HG03520 (cell line): ENCODE measurements at regions not wholly inside any gene's neighbourhood (a gene's known extent, or its start where the extent isn't known, plus 50 kb on each side); places are given as distances from the start of the nearest gene placed in this dataset.
A peak's percentile ranks its signal among the peaks of the same experiment; 100 is the strongest.
"Not testable (repeated sequence)": the region's sequence is repeated elsewhere in the genome, so short reads cannot be mapped to it uniquely, and the experiment has no call there.

Experiments
- ATAC-seq: cut with Tn5 transposase; IDR thresholded peaks from one replicate; pipeline ENCODE4 v1.9.1; 2021; ENCODE audit warnings: mild to moderate bottlenecking, moderate library complexity; ENCODE audit not compliant: unreplicated experiment

DNA sequence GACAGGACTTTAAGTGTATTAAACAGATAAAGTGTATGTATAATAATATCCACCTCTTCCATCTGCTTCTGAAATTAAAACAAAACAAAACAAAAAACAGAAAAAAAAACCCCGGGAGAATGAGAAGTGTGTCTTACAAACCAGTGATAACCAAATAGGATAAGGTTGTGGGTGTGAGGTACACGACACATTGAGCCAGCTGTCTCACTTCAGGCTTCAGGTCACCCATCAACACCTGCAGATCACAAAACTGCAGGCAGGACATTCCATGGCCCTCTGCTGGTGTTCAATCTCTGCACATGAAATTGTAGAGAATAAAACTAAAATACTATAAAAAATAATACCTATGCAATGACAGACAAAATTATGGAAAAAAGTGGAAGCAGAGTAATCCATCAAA lies 339.9 kb downstream of the SFMBT2 start:
- no peak for ATAC-seq

DNA sequence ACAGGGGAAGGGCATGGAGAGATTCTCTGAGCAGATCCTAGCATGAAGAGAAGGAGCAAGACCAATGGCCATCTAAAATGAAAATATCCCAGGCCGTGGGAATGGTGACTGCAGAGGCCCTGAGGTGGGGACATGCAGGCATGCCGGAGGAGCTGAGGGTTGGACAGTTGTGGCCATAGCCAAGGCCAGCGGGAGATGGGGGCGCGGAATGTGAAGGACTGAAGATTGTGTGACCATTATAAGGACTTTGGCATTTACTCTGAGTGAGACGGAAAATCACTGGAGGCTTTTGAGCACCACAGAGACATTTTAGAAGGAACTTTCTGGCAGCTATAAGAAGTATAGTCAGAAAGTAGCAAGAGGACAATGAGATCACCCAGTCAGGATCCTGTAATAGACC lies 341.1 kb downstream of the SFMBT2 start:
- ATAC-seq, result no peak

DNA sequence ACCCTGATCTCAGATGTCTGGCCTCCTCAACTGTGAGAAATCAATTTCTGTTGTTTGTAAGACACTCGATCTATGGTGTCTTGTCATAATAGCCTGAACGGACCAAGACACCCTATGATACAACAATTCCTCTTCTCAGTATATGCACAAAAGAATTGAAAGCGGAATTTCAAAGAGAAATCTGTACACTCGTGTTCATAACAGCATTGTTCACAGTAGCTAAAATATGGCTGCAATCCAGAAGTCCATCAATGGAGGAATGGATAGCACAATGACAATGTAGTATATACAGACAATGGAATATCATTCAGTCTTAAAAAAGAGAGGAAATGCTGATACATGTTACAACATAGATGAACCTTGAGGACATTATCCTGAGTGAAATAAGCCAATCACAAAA lies 354.6 kb downstream of the SFMBT2 start:
- no peak for ATAC-seq

DNA sequence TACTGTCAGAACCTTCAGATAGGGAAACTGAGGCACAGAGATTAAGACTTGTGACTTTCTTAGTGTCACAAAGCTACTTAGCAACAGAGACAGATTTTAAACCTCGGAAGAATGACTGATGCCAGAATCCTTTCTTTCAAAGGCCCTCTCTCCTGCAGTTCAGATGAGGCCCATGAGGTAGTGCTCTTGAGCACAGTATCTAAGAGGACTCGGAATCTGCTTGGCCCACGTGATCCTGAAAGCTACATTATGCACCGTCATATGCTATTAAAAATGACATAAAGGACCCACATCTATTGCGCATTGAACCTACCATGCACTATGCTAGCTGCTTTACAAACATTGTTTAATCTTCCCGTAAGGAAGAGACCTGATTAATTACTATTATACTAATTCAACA lies 355.9 kb downstream of the SFMBT2 start:
- no peak for ATAC-seq

DNA sequence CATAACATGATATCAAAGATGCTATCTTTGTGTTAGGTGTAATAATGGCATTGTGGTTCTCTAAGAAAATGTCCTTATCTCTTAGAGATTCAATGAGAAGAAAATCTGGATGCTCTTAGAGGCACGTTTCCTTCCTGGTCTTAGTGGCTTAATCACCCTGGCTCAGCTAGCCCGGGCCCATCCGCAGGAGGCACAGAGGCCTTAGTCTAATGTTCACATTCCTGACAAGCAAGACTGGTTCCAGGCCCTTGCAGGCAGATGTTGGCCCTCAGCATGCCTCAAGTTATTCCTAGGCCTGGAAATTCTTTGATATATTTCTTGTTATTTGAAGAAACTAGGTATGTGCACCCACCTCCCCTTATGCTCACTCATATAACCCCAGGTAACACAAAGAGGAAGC lies 357.6 kb downstream of the SFMBT2 start:
- no peak for ATAC-seq

DNA sequence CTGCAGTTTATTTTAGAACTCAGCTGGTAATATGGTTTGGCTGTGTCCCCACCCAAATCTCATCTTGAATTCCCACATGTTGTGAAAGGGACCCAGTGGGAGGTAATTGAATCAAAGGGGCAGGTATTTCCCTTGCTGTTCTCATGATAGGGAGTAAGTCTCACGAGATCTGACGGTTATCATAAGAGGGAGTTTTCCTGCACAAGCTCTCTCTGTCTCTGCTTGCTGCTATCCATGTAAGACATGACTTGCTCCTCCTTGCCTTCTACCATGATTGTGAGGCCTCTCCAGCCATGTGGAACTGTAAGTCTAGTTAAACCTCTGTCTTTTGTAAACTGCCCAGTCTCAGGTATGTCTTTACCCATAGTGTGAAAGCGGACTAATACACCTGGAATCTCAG lies 360.8 kb downstream of the SFMBT2 start:
- not testable (repeated sequence) for ATAC-seq

DNA sequence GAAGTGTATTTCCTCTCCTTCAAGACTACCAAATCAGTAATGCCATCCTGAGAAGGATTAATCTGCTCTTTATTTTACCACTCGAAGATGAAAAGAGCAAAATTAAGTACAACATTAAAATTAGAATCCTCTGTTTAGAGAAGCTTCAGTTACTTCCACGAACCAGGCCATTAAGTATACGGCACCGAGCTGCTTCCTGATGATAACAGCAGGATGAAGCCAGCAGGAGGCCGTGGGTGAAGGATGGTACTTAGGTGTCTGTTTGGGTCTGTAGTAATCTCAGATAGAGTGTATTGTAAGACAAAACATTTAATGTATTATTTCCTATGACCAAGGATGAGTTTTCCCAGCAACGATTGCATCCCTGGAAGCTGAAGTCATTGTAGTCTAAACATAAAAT lies 362.8 kb downstream of the SFMBT2 start:
- no peak for ATAC-seq

DNA sequence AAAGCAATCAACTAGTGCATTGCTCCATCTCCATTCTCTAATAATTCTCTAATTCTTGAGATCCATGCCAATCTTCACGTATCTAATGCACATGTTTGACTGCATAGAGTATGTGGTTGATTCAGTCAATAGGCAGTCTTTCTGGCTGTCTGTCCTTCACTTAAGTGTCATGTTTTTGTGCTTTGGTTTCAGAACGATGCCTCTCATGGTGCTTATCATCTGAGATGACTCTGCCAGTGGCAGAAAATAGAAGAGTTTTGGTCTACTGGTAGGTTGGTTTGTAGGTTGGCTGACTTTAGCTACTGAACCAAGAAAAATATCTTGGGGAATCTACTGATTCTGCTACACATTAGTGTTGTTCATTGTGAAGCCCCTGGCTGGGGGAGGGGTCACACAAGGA lies 364.2 kb downstream of the SFMBT2 start:
- peak; percentile 85 for ATAC-seq

DNA sequence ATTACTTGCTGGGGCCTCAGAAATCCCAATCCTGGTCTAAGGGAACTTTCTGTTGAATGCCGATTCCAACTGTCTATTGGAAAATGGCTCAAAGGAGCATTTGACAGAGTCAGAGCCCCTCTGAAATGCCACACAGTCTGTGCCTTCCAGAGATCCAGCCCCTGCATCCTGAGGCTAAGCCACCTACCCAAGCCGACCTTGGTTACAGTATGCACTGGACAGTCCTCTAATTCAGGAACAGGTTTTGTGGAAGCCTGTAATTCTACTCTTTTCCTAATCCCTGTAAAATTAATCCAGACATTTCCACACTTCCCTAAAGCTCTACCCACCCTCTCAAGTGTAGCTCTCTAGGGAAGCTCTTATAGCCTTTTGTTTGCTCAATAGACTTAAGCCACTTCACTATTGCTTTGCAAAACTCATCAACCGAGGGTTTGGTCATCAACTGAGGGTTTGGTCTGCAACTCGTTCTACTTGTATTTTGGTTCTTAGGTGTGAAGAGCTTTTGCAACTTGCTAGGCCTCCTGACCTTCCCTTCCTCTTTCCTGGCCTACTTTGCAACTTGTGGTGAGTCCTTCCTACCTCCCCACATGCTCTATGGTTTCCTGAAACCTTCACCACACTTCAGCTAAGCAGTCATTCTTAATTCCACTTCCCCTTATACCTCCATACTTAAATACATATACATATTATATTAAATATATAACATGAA lies 364.8 kb downstream of the SFMBT2 start:
- ATAC-seq, result peak; percentile 66

DNA sequence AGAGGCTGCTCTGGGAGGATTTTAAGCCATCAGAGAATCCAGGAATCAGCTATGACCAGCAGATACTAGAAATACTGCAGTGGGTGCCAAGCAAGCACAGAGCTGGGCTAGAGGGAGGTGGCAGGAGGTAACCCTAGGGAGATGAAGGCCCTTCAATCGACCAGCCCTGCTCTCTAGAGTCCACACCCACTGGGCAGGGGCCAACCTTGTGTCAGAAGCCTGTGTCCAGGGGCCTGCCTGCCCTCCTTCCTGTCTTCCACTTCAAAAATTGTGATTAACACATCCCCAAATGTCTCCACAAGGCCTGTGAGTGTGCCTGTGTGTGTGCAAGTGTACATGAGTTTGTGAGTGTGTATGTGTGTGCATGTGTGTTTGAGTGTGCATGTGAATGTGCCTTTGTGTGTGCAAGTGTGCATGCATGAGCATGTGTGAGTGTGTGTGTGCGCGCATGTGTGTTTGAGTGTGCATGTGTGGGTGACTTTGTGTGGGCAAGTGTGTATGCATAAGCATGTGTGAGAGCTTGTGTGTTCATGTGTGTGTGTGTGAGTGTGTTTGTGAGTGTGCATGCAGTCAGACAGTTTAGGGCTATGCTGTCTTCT lies 367.7 kb downstream of the SFMBT2 start:
- no peak for ATAC-seq

DNA sequence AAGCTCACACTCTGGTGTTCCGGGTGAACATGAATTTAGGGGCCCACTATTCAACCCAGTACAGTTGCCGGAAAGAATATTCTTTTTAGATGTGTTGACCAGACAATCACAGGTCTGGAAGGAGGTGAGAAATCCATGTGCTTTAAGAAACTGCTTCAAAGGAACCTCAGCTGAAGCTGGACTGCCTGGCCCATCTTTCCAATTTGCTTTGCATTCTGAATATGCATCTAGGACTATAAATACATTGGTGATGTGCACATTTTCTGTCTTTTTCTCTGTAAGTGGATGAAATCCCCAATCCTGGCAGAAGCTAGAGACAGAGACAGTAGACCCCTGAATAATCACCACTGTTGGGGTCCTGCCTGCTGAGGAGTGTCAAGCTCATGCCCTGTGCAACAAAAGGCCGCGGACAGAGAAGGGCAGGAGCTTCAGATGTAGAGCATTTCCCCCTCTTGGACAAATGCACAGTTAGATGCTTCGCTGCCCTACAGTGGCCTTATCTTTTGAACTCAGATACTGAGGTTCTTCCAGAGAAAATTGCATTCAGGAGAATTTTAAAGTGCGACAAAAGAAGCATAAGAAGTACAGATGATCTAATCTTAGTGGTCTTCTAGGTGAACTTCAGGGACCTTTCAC lies 368.3 kb downstream of the SFMBT2 start:
- ATAC-seq, result no peak

DNA sequence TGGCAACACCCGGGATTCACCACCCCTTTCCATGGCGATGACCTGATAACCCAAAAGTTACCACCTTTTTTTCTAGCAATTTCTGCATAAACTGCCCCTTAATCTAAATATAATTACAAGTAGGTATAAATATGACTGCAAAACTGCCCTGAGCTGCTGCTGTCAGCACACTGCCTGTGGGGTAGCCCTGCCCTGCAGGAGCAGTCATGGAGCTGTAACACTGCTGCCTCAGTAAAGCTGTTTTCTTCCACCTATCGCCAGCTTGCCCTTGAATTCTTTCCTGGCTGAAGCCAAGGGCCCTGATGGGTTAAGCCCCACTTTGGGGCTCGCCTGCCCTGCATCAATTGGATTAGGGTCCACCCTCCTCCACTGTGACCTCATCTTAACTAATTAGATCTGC lies 368.8 kb downstream of the SFMBT2 start:
- no peak for ATAC-seq

DNA sequence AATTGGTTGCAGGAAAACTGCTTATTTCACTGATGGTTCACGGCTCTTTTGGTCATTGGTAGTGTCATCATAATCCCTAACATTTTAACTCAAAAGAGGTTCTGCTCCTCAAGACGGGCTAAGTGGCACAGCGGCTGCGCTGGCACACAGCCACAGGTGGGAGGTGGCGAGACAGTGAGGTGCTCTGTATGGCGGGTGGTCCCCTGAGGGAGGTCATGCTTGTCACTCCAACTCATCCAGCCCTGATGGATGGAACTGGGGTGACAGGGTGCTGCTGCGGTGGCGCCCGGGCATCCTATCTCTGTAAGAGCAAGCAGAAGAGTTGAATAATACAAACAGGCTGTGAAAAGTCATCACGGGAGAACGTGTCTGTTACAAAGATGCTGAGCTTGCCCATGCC lies 370.2 kb downstream of the SFMBT2 start:
- ATAC-seq, result no peak

DNA sequence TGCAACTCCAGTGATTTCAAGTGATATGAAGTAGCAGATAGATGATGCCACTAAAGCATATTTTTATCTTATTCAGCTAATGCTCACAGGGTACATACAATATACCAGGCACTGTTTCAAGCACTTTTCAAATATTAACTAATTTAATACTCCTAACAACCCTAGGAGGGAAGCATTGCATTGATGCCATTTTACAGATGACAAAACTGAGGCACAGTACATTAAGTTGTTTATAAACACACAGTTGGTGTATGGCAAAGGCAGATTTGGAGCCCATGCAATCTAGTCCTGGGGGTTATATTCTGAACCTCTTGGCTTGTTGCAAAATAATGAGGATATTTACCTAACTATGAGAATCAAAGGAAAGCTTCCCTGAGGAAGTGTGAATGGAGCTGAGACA lies 371.0 kb downstream of the SFMBT2 start:
- ATAC-seq, result no peak

DNA sequence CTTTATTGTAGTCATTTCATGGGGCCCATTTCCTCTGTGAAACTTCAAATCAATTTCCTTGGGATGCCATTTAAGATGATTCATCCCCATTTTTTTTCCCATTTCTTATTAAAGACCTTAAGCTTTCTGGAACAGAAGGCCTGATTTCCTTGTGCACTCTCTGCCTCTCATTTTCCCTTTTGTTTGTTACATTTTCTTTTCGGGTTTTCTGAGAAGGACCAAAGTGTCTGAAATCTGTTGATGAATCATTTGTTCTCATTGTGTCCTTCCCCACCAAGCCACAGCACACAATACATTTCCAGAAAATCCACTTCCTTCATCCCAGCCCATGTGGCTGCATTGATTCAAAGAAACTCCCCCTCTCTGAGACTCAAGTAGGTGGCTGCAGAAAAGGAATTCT lies 372.4 kb downstream of the SFMBT2 start:
- ATAC-seq, result no peak

DNA sequence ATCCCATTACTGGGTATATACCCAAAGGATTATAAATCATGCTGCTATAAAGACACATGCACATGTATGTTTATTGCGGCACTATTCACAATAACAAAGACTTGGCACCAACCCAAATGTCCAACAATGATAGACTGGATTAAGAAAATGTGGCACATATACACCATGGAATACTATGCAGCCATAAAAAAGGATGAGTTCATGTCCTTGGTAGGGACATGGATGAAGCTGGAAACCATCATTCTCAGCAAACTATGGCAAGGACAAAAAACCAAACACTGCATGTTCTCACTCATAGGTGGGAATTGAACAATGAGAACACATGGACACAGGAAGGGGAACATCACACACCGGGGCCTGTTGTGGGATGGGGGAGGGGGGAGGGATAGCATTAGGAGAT lies 373.4 kb downstream of the SFMBT2 start:
- ATAC-seq, result not testable (repeated sequence)

DNA sequence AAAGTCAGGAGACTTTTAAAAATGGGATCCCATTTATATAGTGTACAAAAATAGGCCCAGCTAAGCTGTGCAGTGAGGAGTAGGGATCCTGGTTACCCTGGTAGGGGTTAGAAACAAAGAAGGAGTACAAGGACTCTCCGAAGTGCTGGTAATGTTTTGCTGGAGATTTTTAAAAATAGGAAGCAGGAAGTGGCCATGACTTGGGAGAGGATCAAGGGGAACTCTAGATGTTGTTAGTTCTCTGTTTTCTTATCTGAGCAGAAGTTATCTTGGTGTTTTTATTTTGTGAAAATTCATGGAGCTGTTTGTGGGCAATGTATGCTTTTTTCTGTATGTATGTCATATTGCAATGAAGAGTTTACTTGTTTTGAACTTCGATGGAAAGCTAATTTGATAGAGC lies 373.9 kb downstream of the SFMBT2 start:
- no peak for ATAC-seq

DNA sequence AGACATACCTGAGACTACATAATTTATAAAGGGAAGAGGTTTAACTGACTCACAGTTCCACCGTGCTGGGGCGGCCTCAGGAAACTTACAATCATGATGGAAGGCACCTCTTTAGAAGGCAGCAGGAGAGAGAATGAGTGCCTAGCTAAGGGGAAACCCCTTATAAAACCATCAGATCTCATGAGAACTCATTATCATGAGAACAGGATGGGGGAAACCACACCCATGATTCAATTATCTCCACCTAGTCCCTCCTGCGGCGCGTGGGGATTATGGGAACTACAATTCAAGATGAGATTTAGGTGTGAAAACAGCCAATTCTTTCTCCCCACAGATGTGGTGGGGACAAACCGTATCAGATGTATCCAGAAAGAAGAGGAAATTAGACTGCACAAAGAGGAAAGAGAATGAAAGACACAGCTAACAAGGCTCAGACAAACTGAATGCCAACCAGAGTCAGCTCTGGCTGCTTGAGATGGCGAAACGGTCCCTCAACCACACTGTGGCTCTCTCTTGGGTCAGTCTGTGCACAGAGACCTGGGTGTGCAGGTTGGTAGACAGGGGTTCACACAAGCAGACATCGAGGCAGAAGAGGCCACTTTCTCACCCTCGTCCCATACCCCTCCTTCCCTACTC lies 375.6 kb downstream of the SFMBT2 start:
- ATAC-seq, result no peak

DNA sequence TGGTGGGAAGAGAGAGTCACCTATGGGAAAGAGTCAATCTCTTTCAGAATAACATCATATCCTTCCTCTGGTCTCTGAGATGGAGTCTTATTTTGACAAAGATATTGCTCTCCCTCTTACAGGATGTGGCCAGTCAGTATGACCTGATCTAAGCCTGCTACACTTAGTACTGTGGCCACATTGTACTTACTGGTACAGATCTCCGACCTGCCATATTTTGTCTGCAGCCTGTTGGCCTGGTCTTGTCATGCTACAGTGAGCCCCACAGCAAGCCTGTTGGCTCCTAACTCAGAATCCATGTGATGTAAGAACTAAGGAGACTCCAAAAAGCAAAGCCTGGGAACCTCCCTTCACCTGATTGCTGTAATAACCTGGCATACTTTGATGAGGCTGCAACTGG lies 377.8 kb downstream of the SFMBT2 start:
- no peak for ATAC-seq

DNA sequence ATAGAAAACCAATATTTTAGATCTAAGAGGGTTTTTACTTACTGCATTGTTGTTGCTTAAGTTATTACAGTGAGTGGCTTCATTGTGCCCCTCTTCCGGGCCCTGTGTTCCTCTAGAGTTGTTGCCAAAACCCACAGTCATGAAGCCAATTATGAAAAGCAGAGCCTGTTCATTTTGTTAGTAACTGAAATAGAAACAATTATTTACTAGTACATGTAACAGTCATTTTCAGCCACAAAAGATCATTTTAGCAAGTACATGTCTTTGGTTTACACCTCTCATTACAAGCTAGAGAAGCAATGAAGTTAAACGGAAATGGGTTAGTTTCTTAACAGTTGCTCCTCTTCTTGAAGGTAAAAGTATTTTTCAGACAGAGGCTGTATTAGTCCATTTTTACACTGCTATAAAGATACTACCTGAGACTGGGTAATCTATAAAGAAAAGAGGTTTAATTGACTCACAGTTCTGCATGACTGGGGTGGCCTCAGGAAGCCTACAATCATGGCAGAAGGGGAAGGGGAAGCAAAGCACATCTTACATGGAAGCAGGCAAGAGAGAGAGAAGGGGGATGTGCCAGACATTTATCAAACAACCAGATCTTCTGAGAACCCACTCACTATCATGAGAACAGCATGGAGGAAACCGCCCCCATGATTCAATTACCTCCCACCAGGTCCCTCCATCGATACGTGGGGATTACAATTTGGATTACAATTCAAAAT lies 380.5 kb downstream of the SFMBT2 start:
- no peak for ATAC-seq

DNA sequence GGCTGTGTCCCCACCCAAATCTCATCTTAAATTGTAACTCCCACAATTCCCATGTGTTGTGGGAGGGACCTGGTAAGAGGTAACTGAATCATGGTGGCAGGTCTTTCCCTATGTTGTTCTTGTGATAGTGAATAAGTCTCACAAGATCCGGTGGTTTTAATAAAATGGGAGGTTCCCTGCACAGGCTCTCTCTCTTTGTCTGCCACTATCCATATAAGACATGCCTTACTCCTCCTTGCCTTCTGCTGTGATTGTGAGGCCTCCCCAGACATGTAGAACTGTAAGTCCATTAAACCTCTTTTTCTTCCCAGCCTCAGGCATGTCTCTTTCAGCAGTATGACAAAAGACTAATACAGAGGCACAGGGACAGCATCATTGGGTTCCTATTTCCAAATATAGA lies 381.2 kb downstream of the SFMBT2 start:
- ATAC-seq, result no peak
